GM19463 (cell line): ENCODE measurements at regions not wholly inside any gene's neighbourhood (a gene's known extent, or its start where the extent isn't known, plus 50 kb on each side); places are given as distances from the start of the nearest gene placed in this dataset.

Experiments
- ATAC-seq: cut with Tn5 transposase; IDR thresholded peaks from one replicate; pipeline ENCODE4 v1.9.1; 2021; ENCODE audit warnings: mild to moderate bottlenecking, moderate library complexity; ENCODE audit not compliant: unreplicated experiment

- no peak for ATAC-seq
These were observed 84.5 kb upstream of the ARHGAP28 start for GRCh38 chr18:6644836-6645627.

- ATAC-seq: no peak
These were observed 82.7 kb upstream of the ARHGAP28 start for GRCh38 chr18:6646801-6647200.

GRCh38 chr18:6648581-6648980 is 80.9 kb upstream of the ARHGAP28 start:
- no peak for ATAC-seq

- ATAC-seq: no peak
These were observed 79.9 kb upstream of the ARHGAP28 start for GRCh38 chr18:6649421-6650126.

- ATAC-seq: no peak
These were observed 79.4 kb upstream of the ARHGAP28 start for GRCh38 chr18:6650127-6650507.

- ATAC-seq: no peak
These were observed 78.8 kb upstream of the ARHGAP28 start for GRCh38 chr18:6650747-6651146.

GRCh38 chr18:6652098-6652497 is 77.4 kb upstream of the ARHGAP28 start:
- no peak for ATAC-seq

GRCh38 chr18:6653880-6654279 is 75.6 kb upstream of the ARHGAP28 start:
- ATAC-seq: no peak

- ATAC-seq: no peak
These were observed 69.4 kb upstream of the ARHGAP28 start for GRCh38 chr18:6659963-6660725.

- no peak for ATAC-seq
These were observed 67.7 kb upstream of the ARHGAP28 start for GRCh38 chr18:6661692-6662415.

GRCh38 chr18:6666012-6666685 is 63.4 kb upstream of the ARHGAP28 start:
- ATAC-seq: no peak

GRCh38 chr18:6668836-6669235 is 60.7 kb upstream of the ARHGAP28 start:
- ATAC-seq: no peak

- no peak for ATAC-seq
These were observed 56.7 kb upstream of the ARHGAP28 start for GRCh38 chr18:6672821-6673308.

GRCh38 chr18:6677086-6677485 is 52.4 kb upstream of the ARHGAP28 start:
- ATAC-seq: no peak

GRCh38 chr18:6679201-6679600 is 50.3 kb upstream of the ARHGAP28 start:
- no peak for ATAC-seq
